ENCODE measurements at regions not wholly inside any gene's neighbourhood (a gene's known extent, or its start where the extent isn't known, plus 50 kb on each side); places are given as distances from the start of the nearest gene placed in this dataset.

DNA sequence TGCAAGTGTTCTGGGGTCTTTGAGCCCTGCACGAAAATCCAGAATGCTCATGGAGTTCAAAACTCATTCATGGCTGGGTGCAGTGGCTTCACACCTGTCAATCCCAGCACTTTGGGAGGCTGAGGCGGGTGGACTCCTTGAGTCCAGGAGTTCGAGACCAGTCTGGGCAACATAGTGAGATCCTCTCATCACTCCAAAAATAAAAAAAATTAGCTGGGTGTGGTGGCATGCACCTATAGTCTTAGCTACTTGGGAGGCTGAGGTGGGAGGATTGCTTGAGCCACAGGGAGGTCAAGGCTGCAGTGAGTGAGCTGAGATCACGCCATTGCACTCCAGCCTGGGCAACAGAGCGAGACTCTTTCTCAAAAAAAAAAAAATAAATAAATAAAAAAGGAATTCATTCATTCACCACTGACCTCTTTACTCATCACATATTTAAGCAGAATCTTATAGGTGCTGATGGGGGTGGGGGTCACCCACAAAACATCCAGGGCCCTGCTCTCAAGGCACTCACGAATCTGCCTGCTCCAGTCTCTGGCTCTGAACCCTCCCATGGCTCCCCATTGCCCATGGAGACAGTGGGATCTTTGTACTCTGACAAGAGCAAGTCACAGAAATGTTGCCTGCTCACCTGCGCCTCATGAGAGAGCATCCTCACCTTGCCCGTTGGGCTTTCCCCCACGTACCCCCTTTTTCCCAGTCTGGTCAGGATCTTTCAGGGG, 76.7 kb upstream of the IER5L start:
- TF ChIP-seq CTCF (IDR thresholded peaks at IDR 0.05) (no peak), POLR2A (IDR thresholded peaks at IDR 0.05; ENCODE audit: low read depth) (no peak), POLR2AphosphoS5 (IDR thresholded peaks at IDR 0.05) (no peak)

Data from esophagus muscularis mucosa (tissue), 3 donors.